CD4-positive, alpha-beta T cell treated with Interleukin-15 for 1 hour (primary cell): ENCODE measurements at regions not wholly inside any gene's neighbourhood (a gene's known extent, or its start where the extent isn't known, plus 50 kb on each side); places are given as distances from the start of the nearest gene placed in this dataset.

Experiments used
- DNase-seq: peaks from one replicate; pipeline ENCODE4 v3.0.0-alpha.2; 2020

DNA sequence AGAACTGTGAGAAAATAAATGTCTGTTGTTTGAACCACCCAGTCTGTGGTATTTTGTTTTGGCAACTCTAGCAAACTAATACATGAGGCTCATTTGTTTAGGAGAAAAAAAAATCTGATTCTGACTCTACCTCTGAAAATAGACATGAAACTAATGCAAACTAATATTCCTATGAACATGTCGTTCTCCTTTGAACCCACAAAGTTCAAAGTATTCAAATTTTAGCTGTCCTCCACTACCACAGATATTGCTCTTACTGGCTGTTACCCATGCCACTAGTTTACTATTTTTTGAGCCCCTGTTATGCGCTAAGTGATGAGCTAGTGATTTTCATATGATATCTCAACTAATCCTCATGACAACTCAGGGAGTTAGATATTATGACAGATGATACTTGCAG, 58.8 kb upstream of the ZNF804B start:
- no peak for DNase-seq

DNA sequence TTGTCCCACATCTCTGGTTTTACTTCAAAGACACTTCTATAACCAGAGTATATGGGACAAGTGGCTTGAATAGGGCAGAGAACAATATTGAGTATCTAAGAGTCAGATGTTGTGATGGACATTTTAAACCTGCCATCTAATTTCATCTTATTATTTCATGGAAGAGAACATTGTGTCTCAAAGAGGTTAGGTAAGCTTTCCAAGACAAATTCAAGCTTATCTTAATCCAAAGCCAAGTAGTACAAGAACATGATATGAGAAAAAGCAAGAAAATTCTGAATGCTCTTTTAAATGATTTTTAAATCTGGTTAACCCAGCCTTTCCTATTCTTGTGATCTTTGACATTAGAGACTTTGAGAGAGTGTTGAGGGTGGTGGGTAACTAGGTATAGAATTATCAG, 65.3 kb upstream of the ZNF804B start:
- no peak for DNase-seq

GRCh38 chr7:88693131-88693530, 66.4 kb upstream of the ZNF804B start:
- no peak for DNase-seq

DNA sequence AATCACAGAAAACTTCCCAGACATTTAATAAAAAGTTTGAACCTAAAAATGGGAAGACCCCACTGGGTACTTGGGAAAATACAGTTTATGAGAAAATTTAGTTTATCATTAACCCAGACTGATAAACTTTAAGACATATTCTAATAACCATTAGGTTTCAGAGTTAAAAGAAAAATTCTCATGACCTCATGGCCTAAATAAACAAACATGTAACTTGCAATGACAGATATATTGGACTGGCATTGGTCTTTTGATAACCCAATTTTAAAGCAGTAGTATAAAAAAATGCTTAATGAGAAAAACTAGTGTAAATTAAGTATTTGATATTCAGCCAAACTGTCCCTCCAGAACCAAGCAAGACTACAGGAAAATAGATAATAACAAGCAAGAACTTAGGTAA, 67.0 kb upstream of the ZNF804B start:
- DNase-seq, result no peak

- DNase-seq, result no peak
Measured at GRCh38 chr7:88689821-88690220, 69.7 kb upstream of the ZNF804B start.

- DNase-seq, result no peak
Measured at GRCh38 chr7:88688222-88688621, 71.3 kb upstream of the ZNF804B start.

DNA sequence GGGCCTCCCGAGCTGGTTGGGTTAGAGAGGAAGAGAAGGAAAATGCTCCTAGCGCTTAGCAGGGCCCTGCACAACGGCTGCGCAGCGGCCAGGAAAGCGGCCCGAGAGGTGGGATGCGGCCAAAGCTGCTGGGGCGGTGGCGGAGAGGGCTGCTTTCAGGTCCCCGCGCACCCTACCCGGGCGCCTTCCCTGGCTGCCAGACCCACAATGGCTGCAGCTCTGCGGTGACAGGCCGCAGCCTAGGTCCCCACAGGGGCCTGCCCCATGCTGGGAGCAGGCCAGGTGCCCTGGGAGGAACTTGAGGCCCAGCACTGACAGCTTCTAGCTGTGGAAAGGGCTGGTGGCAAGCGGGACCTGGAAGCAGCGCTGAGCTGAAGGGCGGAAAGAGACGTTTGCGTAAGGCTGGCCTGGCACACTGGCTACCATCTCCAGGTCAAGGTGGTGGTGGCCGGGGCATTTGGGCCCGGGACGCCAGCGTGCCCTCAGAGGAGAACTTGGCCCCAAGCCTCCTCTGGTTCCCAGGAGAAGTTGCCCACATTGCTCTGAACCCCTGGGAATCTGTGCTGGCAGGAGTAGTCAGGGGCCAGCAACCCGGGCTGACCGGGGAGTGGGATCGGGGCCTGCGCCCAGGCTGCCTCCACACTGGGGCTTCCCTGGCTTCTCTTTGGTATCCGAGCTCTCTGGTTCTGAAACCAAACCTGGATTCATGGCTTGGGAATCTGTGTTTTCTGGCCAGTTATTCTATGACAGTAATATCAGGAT, 72.9 kb upstream of the ZNF804B start:
- DNase-seq, result no peak

GRCh38 chr7:88681682-88682081, 77.8 kb upstream of the ZNF804B start:
- DNase-seq, result no peak

DNA sequence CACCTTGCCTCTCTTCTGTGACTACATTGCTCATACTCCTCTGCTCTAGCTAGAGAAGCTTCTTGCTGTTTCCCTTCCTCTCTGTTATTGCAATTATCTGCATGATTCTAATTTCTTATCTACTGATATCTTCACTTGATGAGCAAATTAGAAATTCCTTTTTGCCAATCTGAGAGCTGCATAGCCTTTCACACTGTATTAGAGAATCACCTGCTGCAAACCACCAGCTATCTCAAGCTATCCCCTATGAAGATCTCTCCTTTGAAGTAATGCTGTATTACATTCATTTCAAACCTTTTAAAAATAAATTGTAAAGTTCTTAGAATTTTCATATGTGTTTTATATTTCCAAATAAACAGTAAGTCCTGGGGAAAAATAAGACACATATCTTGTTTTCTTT, 89.0 kb upstream of the ZNF804B start:
- no peak for DNase-seq

DNA sequence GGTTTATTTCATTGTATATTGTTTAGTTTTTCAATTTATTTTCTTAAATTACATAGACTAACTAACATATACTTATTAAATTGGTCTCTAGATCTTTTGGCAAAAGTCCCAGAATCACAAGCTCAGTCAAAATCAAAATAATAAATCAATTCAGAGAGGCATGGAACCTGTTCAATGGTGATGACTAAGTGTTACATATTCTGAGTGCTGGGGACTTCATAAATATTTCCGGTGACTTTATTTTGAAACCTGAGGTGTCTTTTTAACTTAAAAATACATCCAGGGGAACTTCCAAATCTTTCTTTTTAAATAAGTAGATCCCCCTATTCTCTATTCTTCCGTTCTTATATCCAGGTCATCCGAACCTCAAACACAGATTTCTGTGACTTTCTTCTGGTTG, 89.6 kb upstream of the ZNF804B start:
- DNase-seq, result no peak

DNA sequence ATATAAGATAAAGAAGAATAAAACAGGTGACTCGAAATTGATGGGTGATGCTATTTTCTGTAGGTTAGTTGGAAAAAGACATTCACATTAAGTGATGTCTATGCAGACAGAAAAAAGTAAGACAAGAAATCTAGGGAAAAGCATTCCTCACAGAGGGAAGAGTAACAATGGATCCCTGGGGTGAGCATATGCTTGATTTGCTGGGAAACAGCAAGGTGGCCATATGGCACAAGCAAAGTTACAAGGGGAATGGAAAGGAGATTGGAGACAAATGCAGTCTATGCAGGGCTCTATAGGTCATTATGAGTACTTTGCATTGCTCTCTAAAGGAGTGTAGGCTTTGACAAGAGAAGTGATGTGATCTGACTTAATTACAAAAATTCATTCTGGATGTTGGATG, 90.9 kb upstream of the ZNF804B start:
- no peak for DNase-seq

DNA sequence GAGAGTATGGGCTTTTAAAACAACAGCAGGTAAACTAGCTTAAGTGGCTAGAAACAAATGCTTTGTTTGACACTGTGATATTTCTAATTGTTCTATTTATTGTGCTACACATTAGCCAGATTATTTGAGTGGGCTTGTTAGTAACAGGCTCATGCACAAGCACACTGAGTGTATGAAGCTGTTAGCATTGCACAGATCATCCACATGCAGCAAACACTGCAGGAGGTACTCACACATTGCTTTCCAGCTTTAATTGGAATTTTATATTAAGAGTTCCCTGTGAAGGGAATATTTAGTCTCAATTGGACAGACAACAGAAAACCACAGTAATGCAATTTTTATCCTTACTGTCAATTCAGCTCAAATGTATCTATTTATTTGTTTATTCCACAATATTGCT, 92.9 kb upstream of the ZNF804B start:
- DNase-seq, result no peak

- no peak for DNase-seq
Measured at GRCh38 chr7:88665892-88666514, 93.5 kb upstream of the ZNF804B start.

DNA sequence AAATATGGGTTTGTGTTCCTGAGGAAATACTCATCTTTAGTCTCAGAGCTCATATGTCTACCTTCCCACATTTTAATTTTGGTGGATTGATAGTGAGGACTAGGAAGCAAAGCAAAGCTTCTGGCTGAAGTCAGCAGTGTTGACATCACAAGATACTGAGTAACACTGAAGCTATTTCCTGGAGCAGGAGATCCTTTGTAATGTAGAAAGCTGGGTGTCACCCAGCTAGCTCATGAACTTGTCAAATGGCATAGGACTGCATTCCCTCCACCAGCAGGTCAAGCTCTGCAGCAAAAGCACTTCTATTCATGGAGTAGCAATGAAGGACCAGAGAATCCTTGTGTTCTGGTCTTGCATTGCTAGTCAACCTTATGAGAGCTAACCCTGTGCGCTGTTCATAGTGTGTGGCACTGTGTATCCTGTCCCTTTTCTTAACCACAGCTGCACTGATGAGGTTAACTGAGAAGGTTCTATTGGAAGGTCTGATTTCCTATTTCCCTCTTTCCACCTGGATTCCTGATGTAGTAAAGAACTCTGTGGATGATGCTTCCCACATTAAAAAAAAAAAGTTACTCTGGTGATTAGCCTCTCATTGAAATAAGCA, 94.8 kb upstream of the ZNF804B start:
- no peak for DNase-seq

GRCh38 chr7:88661921-88662320, 97.6 kb upstream of the ZNF804B start:
- DNase-seq, result no peak

- no peak for DNase-seq
Measured at GRCh38 chr7:88647825-88648224, 111.7 kb upstream of the ZNF804B start.

GRCh38 chr7:88638583-88638982, 120.9 kb upstream of the ZNF804B start:
- no peak for DNase-seq

- DNase-seq, result no peak
Measured at GRCh38 chr7:88637795-88638194, 121.7 kb upstream of the ZNF804B start.

DNA sequence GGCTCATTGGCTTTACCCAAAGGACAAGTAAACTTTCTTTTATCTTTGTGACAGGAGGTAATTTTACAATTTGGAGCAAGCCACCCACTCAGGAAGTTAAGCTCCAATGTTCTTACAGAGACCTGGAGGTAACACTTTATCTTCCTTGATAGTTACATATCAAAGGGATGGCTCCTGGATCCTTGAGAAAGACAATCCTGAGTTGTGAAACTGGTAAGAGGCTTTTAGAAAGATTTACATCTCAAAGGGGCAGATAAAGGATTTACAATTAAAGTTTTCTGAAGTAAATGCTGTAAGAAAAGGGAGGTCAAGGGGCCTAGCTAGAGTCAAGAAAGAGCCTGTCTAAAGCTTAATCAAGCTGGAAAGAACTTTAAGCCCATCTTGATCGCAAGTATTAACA, 124.4 kb upstream of the ZNF804B start:
- no peak for DNase-seq

GRCh38 chr7:88629559-88629958, 129.9 kb upstream of the ZNF804B start:
- DNase-seq, result no peak

DNA sequence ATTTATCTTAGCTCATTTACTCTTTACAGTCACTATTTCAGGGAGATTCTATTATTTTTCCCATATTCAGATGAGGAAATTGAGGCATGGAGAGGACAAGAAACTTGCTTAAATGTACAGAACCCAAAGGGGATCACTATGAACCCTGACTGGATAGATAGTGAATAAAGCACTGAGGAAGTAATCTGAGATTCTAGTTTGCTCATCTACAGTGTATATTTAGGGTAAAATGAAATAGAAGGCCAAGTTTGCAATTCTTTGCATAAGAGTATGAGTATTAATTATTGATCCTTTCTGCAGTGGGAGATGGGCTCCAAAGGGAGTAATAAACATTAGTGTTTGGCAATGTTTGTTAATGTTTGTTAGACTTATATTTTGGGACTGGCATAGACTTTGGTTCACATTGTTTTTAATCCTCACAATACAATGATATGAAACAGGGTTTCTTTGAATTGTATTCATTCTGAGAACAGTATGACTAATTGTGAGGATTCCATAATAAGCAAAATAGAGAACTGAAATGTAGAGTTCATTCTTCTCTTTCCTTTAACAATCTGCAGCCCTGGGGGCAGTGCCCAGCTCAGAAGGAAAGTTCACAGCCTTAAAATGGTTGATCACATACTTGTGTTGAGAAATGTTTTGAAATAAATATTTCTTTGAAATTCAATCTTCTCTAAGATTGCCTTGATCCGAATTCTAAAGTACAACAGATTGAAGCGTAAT, 131.0 kb upstream of the ZNF804B start:
- DNase-seq, result no peak

DNA sequence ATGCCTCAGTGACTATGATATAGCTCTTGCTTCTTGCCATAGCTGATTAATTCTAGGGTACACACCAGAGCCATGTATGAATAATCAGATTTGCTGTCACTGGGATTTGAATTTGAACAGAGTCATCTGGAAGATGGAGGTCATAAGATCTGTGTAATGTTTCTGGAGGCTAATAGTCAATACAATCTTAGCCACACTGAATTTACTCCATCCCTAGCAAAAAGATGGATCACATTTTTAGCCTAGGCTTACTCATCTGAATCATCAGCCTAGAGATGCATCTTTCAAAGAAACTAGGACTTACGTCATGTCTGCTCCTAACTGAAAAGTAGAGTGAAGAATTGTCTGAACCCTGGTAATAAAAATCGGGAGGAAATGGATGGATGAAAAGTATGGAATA, 142.3 kb upstream of the ZNF804B start:
- DNase-seq, result no peak

- no peak for DNase-seq
Measured at GRCh38 chr7:88615336-88615735, 144.2 kb upstream of the ZNF804B start.

DNA sequence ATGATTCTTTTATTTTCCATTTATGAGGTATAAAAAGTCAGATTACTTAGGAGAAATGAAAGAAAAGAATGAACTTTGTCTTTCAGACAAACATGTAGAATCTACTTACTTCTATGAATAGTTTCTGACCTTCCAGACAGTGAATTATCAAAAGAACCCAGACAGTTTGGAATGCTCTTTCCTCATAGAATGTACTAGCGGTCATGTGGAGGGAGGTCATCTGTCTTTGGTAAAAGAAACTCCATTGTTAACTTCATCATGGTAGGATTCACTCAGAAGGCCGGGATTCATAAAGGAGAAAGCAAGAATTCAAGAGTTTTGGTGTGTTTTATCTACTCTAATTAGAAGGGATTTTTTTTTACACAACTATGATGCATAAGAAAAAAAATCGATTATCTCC, 144.8 kb upstream of the ZNF804B start:
- no peak for DNase-seq
